OCI-LY7 (cell line): ENCODE measurements at regions not wholly inside any gene's neighbourhood (a gene's known extent, or its start where the extent isn't known, plus 50 kb on each side); places are given as distances from the start of the nearest gene placed in this dataset.

Experiments
- EZH2phosphoT487 ChIP-seq: fragments of 200-600 bp; sonication (generic); IDR thresholded peaks from 2 replicates; pipeline ENCODE4 v1.6.1; 2018; ENCODE audit warnings: low read depth, borderline replicate concordance, mild to moderate bottlenecking, mixed run types, antibody characterized with exemption, low read length, moderate library complexity, mixed read lengths
- TF ChIP-seq, protein P1 (sequence below): fragments of 200-600 bp; sonication (generic); conservative IDR thresholded peaks from 2 replicates; pipeline ENCODE4 v1.5.1; 2014; ENCODE audit warnings: mild to moderate bottlenecking, antibody characterized with exemption, low read length, moderate library complexity, mixed read lengths

DNA sequence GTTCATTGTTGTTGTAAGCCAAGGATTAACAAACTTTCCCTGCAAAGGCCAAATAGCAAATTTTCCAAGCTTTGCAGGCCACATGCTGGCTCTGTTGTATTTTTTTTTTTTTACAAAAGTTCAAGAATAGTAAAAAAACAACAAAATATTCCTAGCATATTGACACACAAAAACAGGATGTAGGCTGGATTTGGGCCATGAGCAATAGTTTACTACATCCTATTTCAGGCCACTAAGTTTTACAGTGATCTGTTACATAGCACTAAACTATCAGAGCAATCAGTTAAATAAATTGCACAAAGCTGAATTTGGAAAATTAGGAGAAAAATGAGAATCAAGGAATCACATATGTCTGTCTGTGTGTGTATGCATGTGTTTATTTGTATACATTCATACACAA, 491.8 kb upstream of the GHITM start:
- TF ChIP-seq, protein P1, sequence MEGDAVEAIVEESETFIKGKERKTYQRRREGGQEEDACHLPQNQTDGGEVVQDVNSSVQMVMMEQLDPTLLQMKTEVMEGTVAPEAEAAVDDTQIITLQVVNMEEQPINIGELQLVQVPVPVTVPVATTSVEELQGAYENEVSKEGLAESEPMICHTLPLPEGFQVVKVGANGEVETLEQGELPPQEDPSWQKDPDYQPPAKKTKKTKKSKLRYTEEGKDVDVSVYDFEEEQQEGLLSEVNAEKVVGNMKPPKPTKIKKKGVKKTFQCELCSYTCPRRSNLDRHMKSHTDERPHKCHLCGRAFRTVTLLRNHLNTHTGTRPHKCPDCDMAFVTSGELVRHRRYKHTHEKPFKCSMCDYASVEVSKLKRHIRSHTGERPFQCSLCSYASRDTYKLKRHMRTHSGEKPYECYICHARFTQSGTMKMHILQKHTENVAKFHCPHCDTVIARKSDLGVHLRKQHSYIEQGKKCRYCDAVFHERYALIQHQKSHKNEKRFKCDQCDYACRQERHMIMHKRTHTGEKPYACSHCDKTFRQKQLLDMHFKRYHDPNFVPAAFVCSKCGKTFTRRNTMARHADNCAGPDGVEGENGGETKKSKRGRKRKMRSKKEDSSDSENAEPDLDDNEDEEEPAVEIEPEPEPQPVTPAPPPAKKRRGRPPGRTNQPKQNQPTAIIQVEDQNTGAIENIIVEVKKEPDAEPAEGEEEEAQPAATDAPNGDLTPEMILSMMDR, result no peak
- TF ChIP-seq EZH2phosphoT487, result no peak
